ENCODE measurements at regions not wholly inside any gene's neighbourhood (a gene's known extent, or its start where the extent isn't known, plus 50 kb on each side); places are given as distances from the start of the nearest gene placed in this dataset.
"Not testable (repeated sequence)": the region's sequence is repeated elsewhere in the genome, so short reads cannot be mapped to it uniquely, and the experiment has no call there.

GRCh38 chr5:44048276-44048984 lies 340.8 kb downstream of the FGF10 start:
- no peak for DNase-seq

GRCh38 chr5:44046619-44047364 lies 342.4 kb downstream of the FGF10 start:
- no peak for DNase-seq

- DNase-seq: not testable (repeated sequence)
Observed at GRCh38 chr5:44044549-44044948, 344.7 kb downstream of the FGF10 start.

GRCh38 chr5:44028226-44028625 lies 361.0 kb downstream of the FGF10 start:
- DNase-seq: no peak

GRCh38 chr5:44022622-44023021 lies 366.6 kb downstream of the FGF10 start:
- no peak for DNase-seq

- DNase-seq: no peak
Observed at GRCh38 chr5:44011518-44011917, 377.7 kb downstream of the FGF10 start.

GRCh38 chr5:44002381-44002901 lies 386.8 kb downstream of the FGF10 start:
- no peak for DNase-seq

- DNase-seq: no peak
Observed at GRCh38 chr5:44001675-44002380, 387.4 kb downstream of the FGF10 start.

GRCh38 chr5:44001236-44001635 lies 388.0 kb downstream of the FGF10 start:
- DNase-seq: no peak

- DNase-seq: no peak
Observed at GRCh38 chr5:43997647-43998272, 391.5 kb downstream of the FGF10 start.

GRCh38 chr5:43996221-43996620 lies 393.0 kb downstream of the FGF10 start:
- DNase-seq: no peak

- no peak for DNase-seq
Observed at GRCh38 chr5:43994352-43994708, 391.4 kb downstream of the NNT start.

- no peak for DNase-seq
Observed at GRCh38 chr5:43993634-43994351, 390.8 kb downstream of the NNT start.

- DNase-seq: no peak
Observed at GRCh38 chr5:43985411-43985810, 382.4 kb downstream of the NNT start.

GRCh38 chr5:43981556-43981955 lies 378.6 kb downstream of the NNT start:
- no peak for DNase-seq

GRCh38 chr5:43973908-43974307 lies 370.9 kb downstream of the NNT start:
- DNase-seq: no peak

GRCh38 chr5:43973318-43973717 lies 370.3 kb downstream of the NNT start:
- peak; percentile 28 for DNase-seq

- no peak for DNase-seq
Observed at GRCh38 chr5:43967165-43967564, 364.2 kb downstream of the NNT start.

GRCh38 chr5:43959144-43959543 lies 356.2 kb downstream of the NNT start:
- no peak for DNase-seq

GRCh38 chr5:43947935-43948334 lies 345.0 kb downstream of the NNT start:
- no peak for DNase-seq

GRCh38 chr5:43941806-43942205 lies 338.8 kb downstream of the NNT start:
- no peak for DNase-seq

GRCh38 chr5:43940562-43940961 lies 337.6 kb downstream of the NNT start:
- DNase-seq: no peak

- no peak for DNase-seq
Observed at GRCh38 chr5:43926923-43927322, 323.9 kb downstream of the NNT start.
